Activated gamma-delta T cell treated with anti-CD3 and anti-CD28 coated beads, Interleukin-2, amount 50 U/mL, for 16 hours (primary cell): ENCODE measurements at regions not wholly inside any gene's neighbourhood (a gene's known extent, or its start where the extent isn't known, plus 50 kb on each side); places are given as distances from the start of the nearest gene placed in this dataset.
"Not testable (repeated sequence)": the region's sequence is repeated elsewhere in the genome, so short reads cannot be mapped to it uniquely, and the experiment has no call there.

Experiments
- DNase-seq: peaks from one replicate; pipeline ENCODE4 v3.0.0-alpha.2; 2020; ENCODE audit warnings: low read depth

DNA sequence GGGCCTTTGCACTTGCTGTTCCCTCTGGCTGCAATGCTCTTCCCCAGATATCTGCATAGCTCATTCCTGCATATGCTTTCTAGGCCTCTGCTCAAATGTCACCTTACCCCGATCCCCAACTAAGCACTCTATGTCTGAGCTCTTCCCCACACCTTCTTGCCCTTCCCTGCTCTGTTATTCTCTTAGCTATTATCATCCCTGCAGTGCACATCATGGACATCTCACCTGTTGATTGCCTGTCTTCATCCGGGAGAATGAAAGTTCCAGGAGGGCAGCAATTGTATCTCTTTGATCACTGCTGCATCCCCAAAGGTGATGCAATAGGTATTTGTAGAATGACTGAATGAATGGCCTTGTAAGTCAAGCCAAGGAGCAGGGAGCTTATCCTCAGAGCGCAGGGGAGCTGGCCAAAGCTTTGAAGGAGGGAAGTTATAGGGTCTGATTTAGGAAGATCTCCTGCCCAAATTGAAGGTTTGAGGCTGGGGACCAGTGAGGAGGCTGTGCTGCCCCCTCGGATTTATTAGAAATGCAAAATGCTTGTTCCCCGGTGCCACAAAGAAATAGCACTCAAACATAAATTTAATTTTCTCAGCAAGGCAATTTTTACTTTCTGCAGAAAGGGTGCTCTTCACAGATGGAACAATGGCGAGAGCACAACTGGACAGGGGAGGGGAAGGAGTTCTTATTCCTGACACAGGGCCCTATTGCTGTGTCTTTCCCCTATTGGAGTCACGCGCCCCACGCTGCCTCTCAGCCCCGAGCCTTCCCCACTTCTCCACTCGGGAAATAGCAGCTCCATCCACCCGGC is 631.1 kb downstream of the MATN1 start:
- DNase-seq, result no peak

DNA sequence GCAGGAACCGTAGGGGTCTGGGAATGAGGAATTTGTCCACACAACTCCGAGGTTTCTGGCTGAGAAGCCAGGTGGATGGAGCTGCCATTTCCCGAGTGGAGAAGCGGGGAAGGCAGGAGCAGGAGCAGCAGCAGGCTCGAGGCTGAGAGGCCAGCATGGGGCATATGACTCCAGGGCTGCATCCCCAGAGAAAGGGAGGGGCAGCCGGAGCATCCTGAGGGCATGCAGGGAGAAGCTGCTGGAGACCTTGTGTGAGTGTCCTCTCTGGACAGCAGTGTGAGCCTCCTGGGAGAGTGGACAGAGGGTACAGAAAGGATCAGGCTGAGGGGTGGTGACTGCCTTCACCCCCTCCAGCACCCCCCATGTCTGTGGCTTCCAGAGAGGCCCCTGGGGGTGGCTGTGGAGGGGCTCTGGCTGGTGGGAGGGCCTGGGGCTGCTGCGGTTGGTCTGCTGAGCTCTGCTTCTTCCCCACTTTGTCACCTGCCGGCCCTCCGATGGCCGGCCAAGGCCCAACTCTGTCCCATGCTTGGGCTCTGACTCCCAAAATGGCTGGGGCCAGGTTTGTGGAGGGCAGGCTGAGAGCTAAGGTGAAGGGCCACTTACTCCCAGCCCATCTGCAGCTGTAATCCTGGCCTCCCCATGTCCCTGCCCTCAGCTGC is 633.1 kb downstream of the MATN1 start:
- no peak for DNase-seq

DNA sequence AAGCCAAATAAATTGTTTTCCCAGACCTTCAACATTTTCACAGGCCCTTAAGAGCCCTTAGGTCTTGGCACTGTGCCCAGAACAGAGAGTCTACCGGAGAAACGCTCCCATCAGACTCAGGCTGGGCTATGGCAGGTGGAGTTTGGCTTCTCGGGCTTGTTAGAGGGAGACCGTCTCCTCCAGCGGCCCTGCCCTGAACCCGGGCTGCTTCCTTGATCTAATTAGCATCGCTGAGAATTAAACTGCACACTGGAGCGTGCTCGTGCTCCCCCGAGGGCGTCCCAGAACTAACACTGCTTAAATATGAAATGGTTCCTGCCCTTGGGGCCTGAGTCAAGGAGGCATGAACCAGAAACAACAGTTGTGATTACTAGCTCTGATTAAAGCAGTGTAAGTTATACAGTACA is 634.4 kb downstream of the MATN1 start:
- DNase-seq, result no peak

DNA sequence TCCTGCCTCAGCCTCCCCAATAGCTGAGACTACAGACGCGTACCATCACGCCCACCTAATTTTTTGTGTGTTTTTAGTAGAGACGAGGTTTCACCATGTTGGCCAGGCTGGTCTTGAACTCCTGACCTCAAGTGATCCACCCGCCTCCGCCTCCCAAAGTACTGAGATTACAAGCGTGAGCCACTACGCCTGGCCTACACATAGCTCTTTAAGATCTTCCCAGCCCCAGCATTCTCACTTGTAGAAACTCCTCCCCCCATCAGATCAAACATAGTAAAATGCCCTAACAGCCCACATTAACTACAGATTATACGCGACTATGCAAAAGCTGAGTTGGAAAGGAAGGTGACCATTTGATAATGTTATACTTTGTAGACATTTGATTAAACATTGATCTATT is 634.8 kb downstream of the MATN1 start:
- no peak for DNase-seq

DNA sequence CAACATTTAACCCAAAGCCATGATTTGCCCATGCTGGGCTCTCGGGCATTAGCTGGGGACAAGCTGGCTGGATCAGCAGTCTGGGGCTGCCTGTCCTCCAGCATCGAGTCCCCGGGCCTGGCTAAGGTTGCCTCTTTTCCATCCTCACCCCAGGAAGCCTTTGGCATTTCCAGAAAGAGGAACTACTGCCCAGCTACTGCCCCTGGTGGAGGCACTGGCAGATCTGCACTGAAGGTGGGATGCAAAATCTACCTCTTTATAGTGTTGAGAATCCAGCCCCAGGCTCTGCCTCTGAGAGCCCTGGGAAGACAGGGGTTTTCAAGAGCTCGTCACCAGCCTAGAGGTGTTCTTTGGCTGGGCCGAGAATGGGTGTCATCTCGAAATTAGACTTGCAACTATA is 635.9 kb downstream of the MATN1 start:
- no peak for DNase-seq

DNA sequence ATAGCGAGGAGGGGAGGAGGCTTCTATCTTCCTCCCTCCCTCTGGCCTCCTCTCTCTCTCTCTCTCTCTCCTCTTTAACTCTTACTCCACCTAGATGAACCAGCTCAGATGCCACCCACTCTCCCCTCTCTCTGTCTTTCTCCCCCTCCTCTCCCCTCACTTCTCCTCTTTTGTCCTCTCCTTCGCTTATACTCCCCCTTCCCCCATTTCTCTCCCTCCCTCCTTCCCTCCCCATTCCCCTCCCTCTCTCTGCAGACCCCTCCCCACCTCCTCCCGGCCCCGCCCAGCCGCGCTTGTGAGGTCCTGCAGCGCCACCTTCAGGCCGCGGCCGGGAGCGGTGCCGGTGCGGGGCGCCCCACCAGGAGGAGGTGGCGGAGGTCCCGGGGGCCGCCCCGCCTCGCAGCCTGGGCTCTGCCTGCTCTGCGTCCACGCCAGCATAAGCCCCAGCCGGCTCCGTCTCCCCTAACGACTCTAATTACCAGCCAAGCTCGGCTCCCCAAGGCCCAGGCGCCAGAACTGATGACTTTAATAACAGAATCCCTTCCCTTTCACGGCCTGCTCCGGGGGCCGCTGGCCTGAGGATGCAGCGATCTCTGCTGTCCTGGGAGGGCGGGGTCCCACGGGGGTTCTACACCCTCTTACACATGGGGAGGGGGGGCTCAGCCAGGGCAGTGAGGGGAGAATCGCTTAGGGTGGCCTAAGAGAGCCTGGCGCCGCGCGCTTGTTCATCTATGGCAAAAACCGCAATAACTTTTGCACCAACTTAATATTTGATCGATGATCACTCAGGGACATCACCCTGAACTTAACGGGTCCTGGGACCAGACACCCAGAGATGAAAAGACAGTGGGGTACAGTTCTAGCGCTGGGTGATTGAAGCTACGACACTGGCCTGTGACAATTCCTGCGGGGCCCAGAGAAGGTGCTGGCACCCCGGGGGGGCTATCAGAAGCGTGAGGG is 637.3 kb downstream of the MATN1 start:
- no peak for DNase-seq

DNA sequence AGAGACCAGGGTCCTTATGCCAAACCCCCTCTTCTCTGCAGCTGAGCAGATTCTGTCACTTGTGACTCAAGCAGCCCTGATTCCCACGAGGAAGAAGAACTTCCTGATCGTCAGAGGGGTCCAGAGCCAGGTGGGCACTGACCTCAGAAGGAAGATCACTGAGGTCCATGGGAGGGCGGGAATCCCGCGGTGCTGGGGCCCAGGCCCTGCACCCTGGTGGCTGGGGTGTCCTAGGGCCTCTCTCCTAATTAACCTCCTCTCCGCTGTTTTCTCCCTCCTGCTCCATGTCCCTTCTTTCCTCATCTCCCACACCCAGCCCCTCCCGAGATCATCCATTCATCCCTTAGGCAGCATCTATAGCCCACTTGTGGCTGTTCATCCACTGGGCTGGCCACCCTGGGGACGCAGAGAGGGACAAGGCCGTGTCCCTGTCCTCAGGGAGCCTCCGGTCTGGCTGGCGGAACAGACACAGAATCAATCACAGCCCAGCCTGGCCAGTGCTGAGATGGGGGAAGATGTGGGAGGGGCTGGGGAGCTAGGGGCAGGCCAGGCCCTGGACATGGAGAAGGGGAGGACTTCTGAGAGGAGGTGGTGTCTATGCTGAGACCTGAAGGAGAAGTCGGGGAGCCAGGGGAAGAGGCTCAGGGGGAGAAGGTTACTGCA is 638.3 kb downstream of the MATN1 start:
- DNase-seq, result no peak

DNA sequence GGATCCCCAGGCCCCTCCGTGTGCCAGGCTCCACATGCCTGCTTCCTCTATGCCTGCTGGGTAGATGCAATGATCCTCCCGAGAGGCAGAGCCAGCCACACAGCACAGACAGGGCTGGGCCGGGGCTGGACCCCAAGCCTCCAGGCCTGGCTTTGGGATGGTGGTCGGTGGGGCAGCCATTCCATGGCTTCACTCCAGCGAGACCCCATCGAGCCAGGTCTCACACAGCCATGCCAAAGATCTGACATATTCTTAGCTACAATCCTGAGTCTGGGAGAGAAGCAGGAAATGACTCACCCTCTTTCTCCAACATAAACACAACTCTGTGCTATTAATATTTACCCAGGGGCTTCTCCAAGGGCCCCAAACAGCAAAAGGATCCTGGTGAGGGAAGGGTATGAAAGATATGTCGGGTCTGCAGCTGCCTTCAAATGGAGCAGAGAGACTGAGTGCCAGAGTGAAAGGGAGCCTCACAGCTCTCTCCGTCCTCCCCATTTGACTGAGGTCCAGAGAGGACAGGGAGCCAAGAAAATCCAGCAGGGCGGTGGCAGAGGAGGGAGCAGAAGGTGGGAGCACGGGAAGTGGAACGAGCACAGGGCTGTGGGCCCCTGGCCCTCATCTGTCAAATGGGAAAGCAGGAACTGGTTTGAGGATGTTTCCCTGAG is 639.5 kb downstream of the MATN1 start:
- DNase-seq, result no peak

DNA sequence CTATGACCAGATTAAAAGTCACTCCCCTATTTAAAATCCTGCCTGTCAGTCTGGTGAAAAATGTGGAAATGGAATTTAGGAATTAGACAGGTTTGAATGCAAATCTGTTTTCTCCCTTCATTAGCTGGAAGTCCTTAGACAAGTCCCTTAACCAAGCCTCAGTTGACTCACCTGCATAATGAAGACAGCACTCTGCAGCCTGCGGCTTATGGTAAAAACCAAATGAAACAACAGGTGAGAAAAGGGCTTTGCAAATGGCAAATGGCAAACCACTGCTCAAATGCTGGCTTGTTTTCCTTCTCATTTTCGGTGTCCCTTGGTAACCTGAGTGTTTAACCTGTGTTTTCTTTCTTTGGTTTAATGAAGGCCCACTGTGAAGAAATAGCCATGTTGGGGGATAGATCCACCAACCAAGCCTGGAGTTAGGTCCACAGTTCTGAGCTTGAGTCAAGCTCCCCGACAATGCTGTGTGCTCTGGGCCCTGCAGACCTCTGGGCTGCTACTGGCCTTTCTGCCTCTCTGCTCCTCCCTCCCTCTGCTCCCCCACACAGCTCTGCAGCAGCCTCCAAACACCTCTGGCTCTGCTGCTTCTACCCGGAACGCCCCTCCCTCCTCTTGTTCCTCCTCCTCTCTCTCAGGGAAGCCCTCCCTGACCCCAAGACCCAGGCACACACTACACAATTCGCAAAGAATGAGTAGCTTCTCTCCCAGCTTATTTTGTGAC is 641.8 kb downstream of the MATN1 start:
- DNase-seq, result no peak

DNA sequence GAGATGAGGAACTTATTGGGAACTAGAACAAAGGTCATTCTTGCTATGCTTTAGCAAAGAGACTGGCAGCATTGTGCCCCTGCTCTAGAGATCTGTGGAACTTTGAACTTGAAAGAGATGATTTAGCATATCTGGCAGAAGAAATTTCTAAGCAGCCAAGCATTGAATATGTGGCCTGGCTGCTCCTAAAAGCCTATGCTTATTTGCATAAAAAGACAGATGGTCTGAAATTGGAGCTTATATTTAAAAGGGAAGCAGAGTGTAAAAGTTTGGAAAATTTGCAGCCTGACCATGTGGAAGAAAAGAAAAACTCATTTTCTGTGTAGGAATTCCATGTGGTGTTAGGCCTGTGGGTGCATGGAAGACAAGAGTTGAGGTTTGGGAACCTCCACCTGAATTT is 647.5 kb downstream of the MATN1 start:
- not testable (repeated sequence) for DNase-seq

DNA sequence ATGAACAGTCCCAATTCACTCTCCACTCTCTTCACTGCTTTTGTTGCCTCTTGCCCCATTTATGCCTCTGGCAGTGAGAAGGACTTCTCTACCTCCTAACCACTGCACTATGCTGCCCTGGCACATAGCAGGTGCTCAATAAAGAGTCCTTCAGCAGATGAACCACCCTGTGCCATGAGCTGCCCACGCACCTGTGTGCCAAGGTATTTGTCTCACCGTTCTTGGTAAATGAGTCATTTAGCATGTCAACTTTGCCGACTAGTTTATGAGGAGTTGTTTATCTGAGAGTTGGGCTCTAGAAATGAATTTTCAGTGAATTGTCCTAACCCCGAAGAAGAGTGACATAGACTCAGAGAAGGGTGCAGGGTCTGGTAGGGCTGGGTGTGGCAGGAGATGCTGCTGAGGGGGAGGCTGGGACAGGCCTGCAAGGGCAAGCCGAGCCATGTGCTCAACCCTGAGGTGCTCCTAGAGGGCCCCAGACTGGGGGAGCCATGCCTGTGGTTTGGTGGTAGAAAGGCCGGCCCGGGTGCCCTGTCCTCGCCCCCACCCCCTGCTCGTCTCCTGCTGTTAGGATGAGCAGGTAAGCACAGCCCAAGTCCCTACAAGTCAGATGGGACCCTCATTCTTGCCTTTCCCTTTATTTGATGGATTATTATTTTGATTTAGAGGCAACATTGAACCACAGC is 654.5 kb downstream of the MATN1 start:
- no peak for DNase-seq

DNA sequence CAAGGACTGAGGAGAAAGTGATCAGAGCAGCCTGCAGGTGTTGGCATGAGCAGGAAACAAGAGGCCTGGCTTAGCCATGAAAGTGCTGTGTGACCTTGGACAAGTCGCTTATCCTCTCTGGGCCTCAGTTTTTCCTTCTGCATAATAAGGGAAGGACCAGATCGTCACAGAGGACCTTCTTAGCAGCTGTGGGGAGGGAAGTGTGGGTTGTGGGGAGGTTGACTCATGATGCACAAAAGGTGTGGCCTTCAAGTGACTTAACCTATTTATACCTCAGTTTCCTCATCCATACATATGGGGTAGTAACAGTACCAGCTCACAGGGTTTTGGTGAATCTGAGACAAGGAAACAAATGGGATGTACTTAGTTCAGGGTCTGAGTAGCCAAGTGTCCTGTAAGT is 658.8 kb downstream of the MATN1 start:
- DNase-seq, result no peak

DNA sequence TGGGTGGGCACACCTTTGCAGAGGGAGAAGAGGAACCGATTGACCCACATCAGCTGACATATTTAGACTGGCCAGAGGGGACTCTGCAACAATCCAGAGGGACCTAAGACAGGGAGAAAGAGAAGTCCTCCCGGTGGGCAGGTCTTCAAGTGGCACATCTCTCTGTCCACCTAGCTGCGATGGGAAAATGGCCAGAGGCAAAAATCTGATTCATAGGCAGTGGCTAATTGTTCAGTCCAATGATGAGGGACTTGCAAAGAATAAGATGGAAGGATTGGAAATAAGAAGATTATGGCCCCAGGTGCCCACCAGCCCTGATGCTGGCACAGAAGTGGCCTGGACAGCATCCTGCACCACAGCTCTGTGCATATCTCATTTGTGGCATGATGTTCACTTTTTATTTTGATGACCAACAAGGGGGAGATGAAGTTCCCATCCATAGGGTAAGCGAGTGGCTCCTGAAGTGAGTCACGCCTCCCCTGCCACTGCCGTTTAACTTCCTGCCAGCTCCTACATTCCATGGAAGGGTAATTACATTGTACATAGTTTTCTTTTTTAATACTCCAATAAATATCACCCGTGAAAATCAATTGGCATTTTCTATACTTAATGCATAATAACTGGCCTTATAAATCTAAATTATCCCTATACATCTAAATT is 659.6 kb downstream of the MATN1 start:
- no peak for DNase-seq

DNA sequence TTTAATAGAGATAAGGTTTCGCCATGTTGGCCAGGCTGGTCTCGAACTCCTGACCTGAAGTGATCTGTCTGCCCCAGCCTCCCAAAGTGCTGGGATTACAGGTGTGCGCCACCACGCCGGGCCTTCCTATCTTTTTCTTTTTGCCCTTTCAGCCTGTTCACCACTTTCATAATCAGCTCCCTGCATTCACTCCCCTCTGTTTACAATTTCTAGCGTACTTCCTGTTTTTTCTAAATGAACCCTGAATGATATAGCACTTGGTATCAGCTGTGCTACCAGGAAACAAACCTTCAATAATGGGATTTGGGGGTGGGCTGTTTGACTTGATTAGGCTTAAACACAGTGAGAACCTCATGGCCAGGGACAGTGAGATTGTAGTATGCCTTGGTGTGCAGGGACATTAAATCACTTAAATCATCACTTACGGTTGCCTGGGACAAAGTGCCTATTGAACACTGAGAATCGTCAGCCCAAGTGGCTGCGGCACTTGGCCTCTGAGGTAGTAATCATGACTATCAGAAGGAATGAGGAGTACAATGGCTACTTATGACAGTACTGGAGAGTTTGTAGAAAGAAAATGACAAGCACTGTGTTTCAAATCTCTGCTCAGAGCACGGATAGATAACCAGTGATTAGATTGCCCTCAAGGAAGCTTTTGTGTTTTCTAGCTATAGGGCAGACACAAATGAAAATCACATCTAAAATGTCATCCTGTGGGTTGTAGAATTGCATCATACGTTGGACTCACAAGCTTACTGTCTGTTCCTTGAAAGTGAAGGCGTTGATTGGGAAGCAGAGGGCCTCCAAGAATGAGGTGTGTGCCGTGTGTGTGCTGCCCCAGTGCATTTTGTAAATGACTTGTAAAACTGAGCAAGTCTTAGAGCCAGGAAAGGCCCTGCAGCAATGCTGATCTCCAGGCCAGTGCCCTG is 661.8 kb downstream of the MATN1 start:
- DNase-seq, result no peak

DNA sequence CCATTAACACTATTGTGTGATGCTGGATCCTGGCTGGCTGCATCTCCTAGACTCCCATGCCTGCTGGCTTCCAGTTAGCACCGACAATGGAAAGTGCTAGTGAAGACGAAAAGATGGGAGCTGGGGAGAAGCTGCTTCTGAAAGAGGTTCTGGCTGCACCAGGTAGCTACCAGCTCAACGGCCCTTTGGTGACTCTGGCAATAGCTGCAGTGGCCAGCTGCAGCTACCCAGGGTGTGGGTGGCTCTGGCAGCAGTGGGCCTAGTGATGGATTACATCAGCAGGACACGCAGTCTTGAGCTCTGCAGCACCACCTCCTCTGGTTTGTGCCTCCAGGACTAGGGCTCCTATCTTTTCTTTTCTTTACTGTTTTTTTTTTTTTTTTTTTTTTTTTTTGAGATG is 662.6 kb downstream of the MATN1 start:
- no peak for DNase-seq

DNA sequence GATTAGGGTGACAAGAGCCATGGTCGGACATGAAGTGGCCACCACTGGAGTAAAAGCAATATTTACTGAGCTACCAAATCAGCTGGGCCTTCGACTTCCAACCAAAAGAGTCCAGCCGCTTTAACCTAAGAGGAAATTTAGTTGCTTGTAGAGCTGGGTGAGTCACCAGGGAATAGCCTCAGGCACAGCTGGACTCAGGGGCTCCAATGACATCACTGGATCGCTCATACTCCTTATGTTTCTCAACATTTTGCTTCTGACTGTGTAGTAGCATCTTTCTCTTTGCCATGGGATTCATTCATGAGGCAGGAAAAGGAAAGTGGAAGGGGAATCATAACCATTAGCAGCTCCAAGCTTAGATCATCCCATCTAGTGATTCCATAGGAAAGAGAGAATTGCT is 664.4 kb downstream of the MATN1 start:
- no peak for DNase-seq

DNA sequence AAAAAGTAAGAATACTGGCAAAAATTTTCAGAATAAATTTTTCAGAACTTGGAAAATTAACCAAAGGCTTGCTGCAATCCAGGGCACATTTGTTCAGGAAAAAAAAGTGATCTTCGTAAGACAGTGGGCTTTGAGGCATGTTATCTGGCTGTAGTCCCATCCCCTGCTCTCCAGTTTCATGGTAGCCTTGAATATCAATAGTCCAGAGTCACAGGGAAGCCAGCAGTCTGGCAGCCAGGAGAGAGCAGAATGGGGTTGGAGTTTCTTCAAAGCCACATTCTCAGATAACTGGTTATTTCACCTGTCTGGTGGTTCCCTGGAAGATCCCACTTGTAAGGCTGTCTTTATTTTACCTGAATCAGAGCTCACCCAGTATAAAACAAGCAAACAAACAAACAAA is 669.3 kb downstream of the MATN1 start:
- DNase-seq, result no peak

DNA sequence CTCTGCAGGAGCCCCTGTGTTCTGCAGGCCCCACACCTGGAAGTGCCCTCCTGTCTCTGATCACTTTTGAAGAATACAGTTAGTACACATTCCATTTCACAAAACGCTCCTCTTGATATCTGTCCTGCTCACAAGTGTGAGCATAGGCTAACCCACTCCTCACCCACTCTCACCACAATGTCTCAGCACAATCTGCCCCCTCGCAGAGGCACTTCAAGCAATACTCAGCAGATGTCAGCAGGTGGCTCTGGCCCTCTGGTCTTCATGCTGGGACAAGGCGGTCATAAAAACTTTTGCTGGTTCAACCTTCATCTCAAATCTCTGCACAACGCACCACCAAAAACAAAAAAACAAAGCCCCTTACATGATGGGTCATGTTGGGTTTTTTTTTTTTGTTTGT is 671.2 kb downstream of the MATN1 start:
- DNase-seq, result no peak

DNA sequence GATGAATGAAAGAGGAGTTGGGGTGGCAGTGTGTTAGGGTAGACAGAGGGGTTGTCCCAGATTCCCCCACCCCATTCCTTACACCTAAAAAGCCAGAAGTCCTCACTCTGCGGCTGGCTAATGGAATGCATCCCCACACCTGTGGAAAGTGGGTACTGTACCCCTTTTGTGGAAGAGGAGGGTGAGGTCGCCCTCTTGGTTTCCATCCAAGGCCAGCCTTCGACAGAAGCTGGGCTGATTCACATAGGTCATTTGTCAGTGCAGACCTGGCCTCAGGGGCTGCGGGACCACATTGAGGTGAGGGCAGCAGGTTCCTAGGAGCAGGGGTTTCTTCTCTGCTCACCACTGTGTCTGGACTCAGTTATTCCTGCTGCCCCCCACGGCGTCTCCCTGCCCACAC is 671.6 kb downstream of the MATN1 start:
- no peak for DNase-seq
